PC-9 (cell line): ENCODE measurements at regions not wholly inside any gene's neighbourhood (a gene's known extent, or its start where the extent isn't known, plus 50 kb on each side); places are given as distances from the start of the nearest gene placed in this dataset.
A peak's percentile ranks its signal among the peaks of the same experiment; 100 is the strongest.

Experiments
- BruUV-seq: library from RNA; stranded (reverse); fragments of 400-500 nt; replicated peaks from 2 replicates; lab custom pipeline; 2021; lab: Mats Ljungman, UMichigan
- CTCF ChIA-PET: fragments of 300-600 bp; sonication (Branson Sonifier 250); formaldehyde crosslinking; loops from one replicate; lab custom pipeline; 2022; ENCODE audit warnings: antibody characterized with exemption; lab: Charles Lee
- POLR2A ChIA-PET: fragments of 300-600 bp; sonication (Branson Sonifier 250); formaldehyde crosslinking; loops from one replicate; lab custom pipeline; 2022; ENCODE audit warnings: antibody characterized with exemption; ENCODE audit not compliant: unreplicated experiment; lab: Charles Lee
- DNase-seq, 2 experiments: peaks; one replicate each; pipeline versions ENCODE4 v3.0.0 to v3.0.0-alpha.2; 2015 to 2022; ENCODE audit warnings: mixed read lengths in 1 of 2
- H2AFZ ChIP-seq: fragments of 200-600 bp; sonication (generic); 2 replicates; pipeline ENCODE4 v1.8.1; 2017; ENCODE audit warnings: antibody characterized with exemption
- H3F3A ChIP-seq: fragments of 200-600 bp; sonication (generic); 2 replicates; pipeline ENCODE4 v1.8.1; 2017; ENCODE audit warnings: antibody characterized with exemption, mild to moderate bottlenecking, low read depth; ENCODE audit not compliant: insufficient read depth
- H3K27ac ChIP-seq: fragments of 200-600 bp; sonication (generic); 2 replicates; pipeline ENCODE4 v1.6.1; 2016; ENCODE audit warnings: mixed run types
- H3K27me3 ChIP-seq: fragments of 200-600 bp; sonication (generic); 2 replicates; pipeline ENCODE4 v1.6.1; 2016; ENCODE audit warnings: low read depth, mixed run types; ENCODE audit not compliant: insufficient read depth
- H3K36me3 ChIP-seq: fragments of 200-600 bp; sonication (generic); 2 replicates; pipeline ENCODE4 v1.6.1; 2016; ENCODE audit warnings: low read depth, mixed run types
- H3K4me1 ChIP-seq: fragments of 200-600 bp; sonication (generic); replicated peaks from 2 replicates; pipeline ENCODE4 v1.6.1; 2016; ENCODE audit warnings: mixed run types; ENCODE audit not compliant: insufficient read depth
- H3K4me2 ChIP-seq: fragments of 200-600 bp; sonication (generic); 2 replicates; pipeline ENCODE4 v1.6.1; 2017; ENCODE audit warnings: mixed run types
- H3K4me3 ChIP-seq: fragments of 200-600 bp; sonication (generic); 2 replicates; pipeline ENCODE4 v1.6.1; 2016; ENCODE audit warnings: mixed run types
- H3K79me2 ChIP-seq: fragments of 200-600 bp; sonication (generic); 2 replicates; pipeline ENCODE4 v1.6.1; 2017; ENCODE audit warnings: low read depth, mixed run types
- H3K9me2 ChIP-seq: fragments of 200-600 bp; sonication (generic); 2 replicates; pipeline ENCODE4 v1.8.1; 2017; ENCODE audit warnings: mild to moderate bottlenecking; ENCODE audit not compliant: insufficient read depth
- H3K9me3 ChIP-seq: fragments of 200-600 bp; sonication (generic); 2 replicates; pipeline ENCODE4 v1.8.1; 2016; ENCODE audit warnings: low read depth; ENCODE audit not compliant: insufficient read depth
- H4K20me1 ChIP-seq: fragments of 200-600 bp; sonication (generic); 2 replicates; pipeline ENCODE4 v1.8.1; 2017; ENCODE audit not compliant: insufficient read depth
- CTCF ChIP-seq: fragments of 200-600 bp; sonication (generic); conservative IDR thresholded peaks from 2 replicates; pipeline ENCODE4 v1.6.1; 2017; ENCODE audit warnings: mixed run types, antibody characterized with exemption, mild to moderate bottlenecking, moderate library complexity
- EZH2 ChIP-seq: fragments of 200-600 bp; sonication (generic); IDR thresholded peaks from 2 replicates; pipeline ENCODE4 v1.8.0; 2017; ENCODE audit warnings: antibody characterized with exemption, low read depth
- intact Hi-C: fragments of 100-400 bp; cut with micrococcal nuclease; formaldehyde crosslinking; loops from one replicate; pipeline ENCODE4 v1.10.0; 2022; ENCODE audit not compliant: unreplicated experiment

- H3K27me3 ChIP-seq = no peaks in the 10 kb centered on the region
- H3K36me3 ChIP-seq = no peaks in the 10 kb centered on the region
- no TSS peak for BruUV-seq
- ChIA-PET POLR2A (interaction anchor here (0.7 kb wide), 1 partner anchor 199 kb away, joined by 4 read pairs; the partner anchor contains the start of gene DST), CTCF (interaction anchor here (0.6 kb wide), 2 partner anchors 198 to 299 kb away, joined by 5 to 13 read pairs; no protein-coding TSS in a partner anchor)
- no peaks in the 10 kb centered on the region for H3K9me3 ChIP-seq
- TF ChIP-seq EZH2 = no peak
- no peak for TF ChIP-seq CTCF
- H3F3A ChIP-seq = peaks cover 21% of the 10 kb centered on the region; the same call in 1 of the 2 replicates
- H3K27ac ChIP-seq = peak overlapping the region; percentile 71; the same call in 1 of the 2 replicates
- no peak for DNase-seq
- intact Hi-C loops = loop anchor here (2.0 to 5.0 kb wide), 3 partner anchors 33 to 189 kb away; no protein-coding TSS in a partner anchor
- peaks cover 5% of the 10 kb centered on the region; the same call in 1 of the 2 replicates for H4K20me1 ChIP-seq
- no peak overlapping the region for H2AFZ ChIP-seq
- H3K79me2 ChIP-seq = peaks cover 81% of the 10 kb centered on the region
- peaks cover 48% of the 10 kb centered on the region for H3K4me1 ChIP-seq
- no peaks in the 10 kb centered on the region for H3K9me2 ChIP-seq
- H3K4me2 ChIP-seq = peak overlapping the region; percentile 85
- peak overlapping the region; percentile 80 for H3K4me3 ChIP-seq
Observed at GRCh38 chr6:56841751-56842150, 113.2 kb upstream of the BEND6 start.

DNA sequence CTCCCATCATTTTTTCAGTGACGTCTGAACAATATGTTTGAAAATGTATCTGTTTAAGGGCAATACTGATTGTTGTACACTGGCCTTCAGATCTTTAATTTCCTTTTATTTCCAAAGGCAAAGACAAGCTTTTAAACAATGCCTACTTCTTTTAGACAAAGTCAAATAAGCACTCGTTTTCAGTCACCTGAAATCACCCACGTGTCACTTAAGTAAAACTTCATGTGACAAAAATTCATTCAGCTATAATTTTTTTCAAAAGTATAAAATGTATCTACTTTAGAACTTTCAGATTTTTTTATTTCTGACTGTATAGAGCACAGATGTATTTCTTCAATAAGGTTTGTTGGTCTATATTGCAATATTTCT is 113.5 kb upstream of the BEND6 start:
- H4K20me1 ChIP-seq = peaks cover 5% of the 10 kb centered on the region; the same call in 1 of the 2 replicates
- H3K27me3 ChIP-seq = no peaks in the 10 kb centered on the region
- H3K36me3 ChIP-seq = no peaks in the 10 kb centered on the region
- DNase-seq = no peak
- peaks cover 78% of the 10 kb centered on the region for H3K79me2 ChIP-seq
- H2AFZ ChIP-seq = no peak overlapping the region
- H3K9me2 ChIP-seq = no peaks in the 10 kb centered on the region
- peak overlapping the region; percentile 71 for H3K27ac ChIP-seq
- peak overlapping the region; percentile 85 for H3K4me2 ChIP-seq
- TSS peak; percentile 86 for BruUV-seq
- peaks cover 48% of the 10 kb centered on the region for H3K4me1 ChIP-seq
- TF ChIP-seq EZH2 (no peak), CTCF (no peak)
- H3K9me3 ChIP-seq = no peaks in the 10 kb centered on the region
- peak overlapping the region; percentile 80; the same call in 1 of the 2 replicates for H3K4me3 ChIP-seq
- H3F3A ChIP-seq = peaks cover 21% of the 10 kb centered on the region; the same call in 1 of the 2 replicates
- intact Hi-C loops = loop anchor here (2.0 to 5.0 kb wide), 3 partner anchors 33 to 189 kb away; no protein-coding TSS in a partner anchor
- CTCF ChIA-PET = interaction anchor here (0.6 kb wide), 2 partner anchors 198 to 299 kb away, joined by 5 to 13 read pairs; no protein-coding TSS in a partner anchor
- POLR2A ChIA-PET = interaction anchor here (0.7 to 0.9 kb wide), 2 partner anchors 22 to 198 kb away, joined by 3 to 4 read pairs; partner anchors contain the start of gene DST

GRCh38 chr6:56840467-56841380 is 114.2 kb upstream of the BEND6 start:
- intact Hi-C loops = loop anchor here (2.0 to 5.0 kb wide), 3 partner anchors 32 to 188 kb away; no protein-coding TSS in a partner anchor
- DNase-seq = peak in 1 of 2 experiments; percentile 81
- Histone ChIP-seq H3K4me3 (peak overlapping the region; percentile 80; the same call in 1 of the 2 replicates), H3K9me3 (no peaks in the 10 kb centered on the region), H4K20me1 (peaks cover 5% of the 10 kb centered on the region; the same call in 1 of the 2 replicates), H3K4me1 (peaks cover 48% of the 10 kb centered on the region), H3K9me2 (no peaks in the 10 kb centered on the region), H3K79me2 (peaks cover 77% of the 10 kb centered on the region), H3K27me3 (no peaks in the 10 kb centered on the region), H3K27ac (peak overlapping the region; percentile 71), H2AFZ (no peak overlapping the region), H3K36me3 (no peaks in the 10 kb centered on the region), H3K4me2 (peak overlapping the region; percentile 85), H3F3A (peaks cover 17% of the 10 kb centered on the region; the same call in 1 of the 2 replicates)
- POLR2A ChIA-PET = interaction anchor here (0.7 to 0.9 kb wide), 2 partner anchors 23 to 64 kb away, joined by 3 to 6 read pairs; no protein-coding TSS in a partner anchor
- TF ChIP-seq CTCF (no peak), EZH2 (no peak)
- CTCF ChIA-PET = no interaction called here
- no TSS peak for BruUV-seq
